Activated B cell treated with CpG ODN at 0.5 μM for 24 hours (primary cell): ENCODE measurements at regions not wholly inside any gene's neighbourhood (a gene's known extent, or its start where the extent isn't known, plus 50 kb on each side); places are given as distances from the start of the nearest gene placed in this dataset.

ENCODE experiments used
- ATAC-seq: fragments of 200-7000 bp; cut with Tn5 transposase; one replicate; pipeline ENCODE4 v1.10.0; 2021; ENCODE audit warnings: low read depth, mild to moderate bottlenecking, moderate library complexity
- CTCF ChIA-PET: fragments of 350-600 bp; sonication (Branson Sonifier 250); formaldehyde crosslinking; loops from one replicate; lab custom pipeline; 2021; ENCODE audit warnings: antibody characterized with exemption; lab: Charles Lee
- POLR2A ChIA-PET: fragments of 350-600 bp; sonication (Branson Sonifier 250); formaldehyde crosslinking; loops from one replicate; lab custom pipeline; 2021; ENCODE audit warnings: antibody characterized with exemption; lab: Charles Lee
- DNase-seq: peaks from one replicate; pipeline ENCODE4 v3.0.0; 2022
- H3K27ac Mint-ChIP-seq: one replicate; pipeline ENCODE4 v1.8.0; 2020; ENCODE audit warnings: mixed read lengths
- H3K27me3 Mint-ChIP-seq: one replicate; pipeline ENCODE4 v1.8.0; 2021; ENCODE audit warnings: mixed read lengths
- H3K36me3 Mint-ChIP-seq: one replicate; pipeline ENCODE4 v1.8.0; 2021; ENCODE audit warnings: low read depth, mixed read lengths
- H3K4me1 Mint-ChIP-seq: one replicate; pipeline ENCODE4 v1.8.0; 2021; ENCODE audit warnings: mixed read lengths
- H3K4me3 Mint-ChIP-seq: one replicate; pipeline ENCODE4 v1.8.0; 2020; ENCODE audit warnings: mild to moderate bottlenecking, mixed read lengths
- H3K9me3 Mint-ChIP-seq: one replicate; pipeline ENCODE4 v1.8.0; 2020; ENCODE audit warnings: mixed read lengths
- CTCF ChIP-seq: fragments of 200-600 bp; IDR thresholded peaks from one replicate; pipeline ENCODE4 v1.8.0; 2022; ENCODE audit warnings: antibody characterized with exemption, mild to moderate bottlenecking
- intact Hi-C: fragments of 100-400 bp; cut with micrococcal nuclease; formaldehyde crosslinking; loops from one replicate; pipeline ENCODE4 v1.15.1; 2024

DNA sequence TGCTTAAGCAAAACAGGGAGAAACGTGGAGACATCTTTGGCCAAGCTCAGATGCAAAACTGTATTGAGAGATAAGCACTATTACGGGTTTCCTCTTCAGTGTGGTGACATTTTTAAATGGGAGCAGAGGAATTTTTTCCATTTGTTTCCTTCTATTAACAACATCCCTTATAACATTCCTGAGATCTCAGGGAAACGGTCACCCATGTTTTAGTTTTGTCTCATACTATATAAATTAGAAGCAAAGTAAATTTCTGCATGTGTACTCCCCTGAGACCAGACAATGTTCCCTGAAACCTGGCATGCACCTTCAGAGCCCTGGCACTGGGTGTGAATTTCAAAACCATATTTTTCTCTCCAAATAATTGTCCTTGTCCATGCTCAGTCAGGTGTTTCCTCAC, 57.6 kb upstream of the RNF152 start:
- intact Hi-C loops, result no loop called here
- H3K36me3 Mint-ChIP-seq, result no peaks in the 10 kb centered on the region
- POLR2A ChIA-PET, result no interaction called here
- no peak overlapping the region for H3K27ac Mint-ChIP-seq
- ATAC-seq (no peak), DNase-seq (no peak)
- H3K4me1 Mint-ChIP-seq, result peaks cover 14% of the 10 kb centered on the region
- H3K4me3 Mint-ChIP-seq, result no peak overlapping the region
- H3K9me3 Mint-ChIP-seq, result no peaks in the 10 kb centered on the region
- H3K27me3 Mint-ChIP-seq, result peaks cover 48% of the 10 kb centered on the region
- no peak for TF ChIP-seq CTCF
- CTCF ChIA-PET, result no interaction called here

GRCh38 chr18:61949946-61950345, 57.1 kb upstream of the RNF152 start:
- H3K27me3 Mint-ChIP-seq, result peaks cover 44% of the 10 kb centered on the region
- no peak overlapping the region for H3K27ac Mint-ChIP-seq
- no peak for ATAC-seq
- intact Hi-C loops, result no loop called here
- ChIA-PET CTCF (no interaction called here), POLR2A (no interaction called here)
- H3K4me1 Mint-ChIP-seq, result peaks cover 14% of the 10 kb centered on the region
- H3K36me3 Mint-ChIP-seq, result no peaks in the 10 kb centered on the region
- TF ChIP-seq CTCF, result no peak
- DNase-seq, result no peak
- no peaks in the 10 kb centered on the region for H3K9me3 Mint-ChIP-seq
- no peak overlapping the region for H3K4me3 Mint-ChIP-seq

DNA sequence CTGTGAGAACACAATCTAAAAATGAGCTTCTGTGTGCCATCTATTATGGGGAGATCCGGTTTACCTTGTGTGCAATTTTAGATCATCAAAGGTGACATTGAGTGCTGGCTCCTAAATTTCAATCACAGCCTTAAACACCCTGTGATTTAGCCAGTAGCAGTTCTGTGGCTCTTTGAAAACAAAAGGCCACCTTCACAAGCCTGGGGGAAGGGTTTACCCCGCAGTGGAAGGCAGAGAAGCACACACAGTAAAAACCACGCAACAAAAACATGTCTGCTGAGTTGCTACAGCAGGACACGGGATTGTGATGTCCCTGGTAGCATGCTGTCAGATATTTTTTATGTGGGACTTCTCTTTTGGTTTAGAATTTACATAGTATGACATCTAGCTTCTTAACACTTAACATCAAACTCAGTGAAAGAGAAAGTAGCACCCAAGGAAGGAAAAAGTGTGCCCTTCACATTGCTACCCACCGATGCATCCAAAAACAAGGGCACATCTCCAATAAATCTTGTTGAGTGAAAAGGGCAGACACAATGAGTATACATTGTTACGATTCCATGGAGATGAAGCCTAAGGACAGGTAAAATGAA, 56.1 kb upstream of the RNF152 start:
- Mint-ChIP-seq H3K27ac (no peak overlapping the region), H3K4me1 (peaks cover 14% of the 10 kb centered on the region), H3K27me3 (peaks cover 49% of the 10 kb centered on the region), H3K4me3 (no peak overlapping the region), H3K9me3 (no peaks in the 10 kb centered on the region), H3K36me3 (no peaks in the 10 kb centered on the region)
- no peak for DNase-seq
- TF ChIP-seq CTCF, result no peak
- ChIA-PET CTCF (no interaction called here), POLR2A (no interaction called here)
- ATAC-seq, result no peak
- intact Hi-C loops, result no loop called here

DNA sequence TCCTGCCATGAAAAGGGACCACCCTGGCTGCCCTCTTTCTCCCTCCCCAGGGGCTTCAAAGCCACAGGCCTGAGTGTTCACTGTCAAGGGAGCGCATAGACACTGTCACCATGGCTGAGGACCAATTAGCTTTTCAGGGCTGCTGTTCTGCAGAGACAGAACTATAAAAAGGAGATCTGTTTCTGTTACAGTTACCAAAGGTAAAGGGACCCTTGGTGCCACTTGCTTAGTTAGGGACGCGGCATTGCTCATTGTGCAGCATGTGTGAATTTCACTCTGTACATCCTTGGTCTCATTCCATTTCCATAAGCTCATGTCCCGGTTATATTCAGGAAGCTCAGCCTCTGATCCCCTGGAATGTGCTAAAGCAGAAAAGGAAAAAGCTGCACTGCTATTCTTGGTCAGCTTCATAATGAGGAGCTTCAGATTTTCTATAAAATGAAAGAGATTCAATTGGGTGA, 55.5 kb upstream of the RNF152 start:
- DNase-seq (no peak), ATAC-seq (no peak)
- Mint-ChIP-seq H3K36me3 (no peaks in the 10 kb centered on the region), H3K9me3 (no peaks in the 10 kb centered on the region), H3K4me1 (peaks cover 14% of the 10 kb centered on the region), H3K4me3 (no peak overlapping the region), H3K27me3 (peaks cover 49% of the 10 kb centered on the region), H3K27ac (no peak overlapping the region)
- intact Hi-C loops, result no loop called here
- TF ChIP-seq CTCF, result no peak
- POLR2A ChIA-PET, result no interaction called here
- CTCF ChIA-PET, result no interaction called here

DNA sequence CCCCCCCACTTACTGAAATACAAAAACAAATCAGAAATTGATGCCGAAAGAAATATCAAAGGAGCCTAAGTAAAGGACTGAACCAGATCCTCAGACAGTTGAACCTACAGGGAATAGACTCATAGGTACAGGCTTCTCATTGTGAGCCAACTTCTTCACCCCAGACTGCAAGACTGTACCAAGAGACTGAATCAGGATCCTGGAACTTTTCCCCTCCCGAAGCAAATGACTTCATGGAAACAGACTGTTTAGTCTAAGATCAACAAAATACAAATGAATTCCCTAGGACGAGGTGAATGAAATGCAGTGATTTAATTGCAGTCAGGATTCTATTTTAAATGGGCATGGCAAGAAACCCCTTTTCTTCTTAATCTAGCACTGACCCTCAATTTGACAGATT, 53.6 kb upstream of the RNF152 start:
- CTCF ChIA-PET, result no interaction called here
- intact Hi-C loops, result no loop called here
- no peak for DNase-seq
- Mint-ChIP-seq H3K4me3 (no peak overlapping the region), H3K36me3 (no peaks in the 10 kb centered on the region), H3K9me3 (no peaks in the 10 kb centered on the region), H3K27me3 (peaks cover 50% of the 10 kb centered on the region), H3K4me1 (peaks cover under 1% of the 10 kb centered on the region), H3K27ac (no peak overlapping the region)
- TF ChIP-seq CTCF, result no peak
- ATAC-seq, result no peak
- POLR2A ChIA-PET, result no interaction called here
